ENCODE measurements at regions not wholly inside any gene's neighbourhood (a gene's known extent, or its start where the extent isn't known, plus 50 kb on each side); places are given as distances from the start of the nearest gene placed in this dataset.

- TF ChIP-seq CTCF (IDR thresholded peaks at IDR 0.05): no peak
- ATAC-seq (no peak), DNase-seq (peak; percentile 43)
- intact Hi-C loops (cut with DNase I): no loop called here
- H3K4me3 ChIP-seq: no peak overlapping the region
- H3K27me3 ChIP-seq (ENCODE audit: low read depth): no peaks in the 10 kb centered on the region
- H3K27ac ChIP-seq: no peak overlapping the region
- H3K9me3 ChIP-seq: no peaks in the 10 kb centered on the region
- H3K4me1 ChIP-seq: no peaks in the 10 kb centered on the region
- no peaks in the 10 kb centered on the region for H3K36me3 ChIP-seq
Measured at GRCh38 chr22:23503736-23504440, 76.2 kb downstream of the IGLL1 start.

- no peaks in the 10 kb centered on the region for H3K36me3 ChIP-seq
- no peaks in the 10 kb centered on the region for H3K9me3 ChIP-seq
- H3K27me3 ChIP-seq (ENCODE audit: low read depth): no peaks in the 10 kb centered on the region
- no peak overlapping the region for H3K27ac ChIP-seq
- no peak overlapping the region for H3K4me3 ChIP-seq
- DNase-seq: peak; percentile 17
- no peak for ATAC-seq
- H3K4me1 ChIP-seq: no peaks in the 10 kb centered on the region
- intact Hi-C loops (cut with DNase I): no loop called here
- TF ChIP-seq CTCF (IDR thresholded peaks at IDR 0.05): no peak
Measured at GRCh38 chr22:23503142-23503541, 76.9 kb downstream of the IGLL1 start.

- TF ChIP-seq CTCF (IDR thresholded peaks at IDR 0.05): no peak
- H3K27me3 ChIP-seq (ENCODE audit: low read depth): no peaks in the 10 kb centered on the region
- peak; percentile 14 for DNase-seq
Measured at GRCh38 chr22:23501708-23502107, 78.4 kb downstream of the IGLL1 start.

GRCh38 chr22:23501261-23501619 is 78.8 kb downstream of the IGLL1 start:
- H3K9me3 ChIP-seq: no peaks in the 10 kb centered on the region
- no peak overlapping the region for H3K27ac ChIP-seq
- peak; percentile 2 for DNase-seq
- no peaks in the 10 kb centered on the region for H3K27me3 ChIP-seq (ENCODE audit: low read depth)
- TF ChIP-seq CTCF (IDR thresholded peaks at IDR 0.05): no peak
- intact Hi-C loops (cut with DNase I): no loop called here
- H3K36me3 ChIP-seq: no peaks in the 10 kb centered on the region
- H3K4me3 ChIP-seq: no peak overlapping the region
- no peak for ATAC-seq
- no peaks in the 10 kb centered on the region for H3K4me1 ChIP-seq

More at GRCh38 chr22:23501708-23502107, 78.4 kb downstream of the IGLL1 start:
- H3K36me3 ChIP-seq: no peaks in the 10 kb centered on the region
- no peaks in the 10 kb centered on the region for H3K4me1 ChIP-seq
- no peak overlapping the region for H3K27ac ChIP-seq
- no peak for ATAC-seq
- intact Hi-C loops (cut with DNase I): no loop called here
- H3K4me3 ChIP-seq: no peak overlapping the region
- H3K9me3 ChIP-seq: no peaks in the 10 kb centered on the region

- DNase-seq: peak; percentile 24
- intact Hi-C loops (cut with DNase I): no loop called here
- TF ChIP-seq CTCF (IDR thresholded peaks at IDR 0.05): no peak
- no peak overlapping the region for H3K4me3 ChIP-seq
- no peaks in the 10 kb centered on the region for H3K36me3 ChIP-seq
- no peaks in the 10 kb centered on the region for H3K4me1 ChIP-seq
- H3K9me3 ChIP-seq: no peaks in the 10 kb centered on the region
- H3K27me3 ChIP-seq (ENCODE audit: low read depth): no peaks in the 10 kb centered on the region
- ATAC-seq: no peak
- H3K27ac ChIP-seq: no peak overlapping the region
Measured at GRCh38 chr22:23500508-23501260, 79.4 kb downstream of the IGLL1 start.

Measured in lower lobe of right lung (tissue), 2 donors.